ENCODE measurements at regions not wholly inside any gene's neighbourhood (a gene's known extent, or its start where the extent isn't known, plus 50 kb on each side); places are given as distances from the start of the nearest gene placed in this dataset.

DNA sequence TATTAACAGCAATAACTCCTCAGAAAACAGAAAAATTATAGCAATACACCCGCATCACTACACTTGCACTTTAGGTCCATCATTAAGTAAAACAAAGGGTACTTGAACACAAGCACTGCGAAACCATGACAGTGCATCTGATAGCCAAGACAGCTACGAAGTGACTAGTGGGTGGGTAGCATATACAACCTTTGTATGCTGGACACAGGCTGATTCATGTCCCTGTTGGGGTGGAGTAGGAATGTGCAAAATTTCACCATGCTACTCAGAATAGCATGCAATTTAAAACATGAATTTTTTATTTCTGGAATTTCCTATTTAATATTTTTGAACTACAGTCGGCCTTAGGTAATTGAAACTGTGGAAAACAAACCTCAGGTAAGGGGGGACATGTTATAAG, 2414.1 kb downstream of the TP53TG3F start:
- Histone ChIP-seq H3K9me3 (ENCODE audit: control insufficient read depth, insufficient read depth, low read length) (peaks cover 12% of the 10 kb centered on the region), H3K4me1 (ENCODE audit: control insufficient read depth, insufficient read depth, low read length) (no peaks in the 10 kb centered on the region), H3K36me3 (ENCODE audit: control insufficient read depth, insufficient read depth, low read length) (no peaks in the 10 kb centered on the region), H3K27me3 (ENCODE audit: control insufficient read depth, insufficient read depth, low read length) (no peaks in the 10 kb centered on the region), H3K27ac (ENCODE audit: low read length) (no peak overlapping the region), H3K4me3 (ENCODE audit: low read length) (no peak overlapping the region)
- 71% methylated on average over 3 of the region's 4 CpGs for WGBS (ENCODE audit: insufficient coverage)
- no peak for DNase-seq
- intact Hi-C loops (cut with micrococcal nuclease), result no loop called here
- no peak for ATAC-seq
- Mint-ChIP-seq H3K9me3 (peaks cover 16 to 42% of the 10 kb centered on the region in 2 donors), H3K4me1 (no peaks in the 10 kb centered on the region), H3K27ac (no peak overlapping the region), H3K4me3 (no peak overlapping the region), H3K27me3 (ENCODE audit: low read depth in 2 of 2) (no peaks in the 10 kb centered on the region), H3K36me3 (peaks cover 27% of the 10 kb centered on the region)
- TF ChIP-seq, protein P1, sequence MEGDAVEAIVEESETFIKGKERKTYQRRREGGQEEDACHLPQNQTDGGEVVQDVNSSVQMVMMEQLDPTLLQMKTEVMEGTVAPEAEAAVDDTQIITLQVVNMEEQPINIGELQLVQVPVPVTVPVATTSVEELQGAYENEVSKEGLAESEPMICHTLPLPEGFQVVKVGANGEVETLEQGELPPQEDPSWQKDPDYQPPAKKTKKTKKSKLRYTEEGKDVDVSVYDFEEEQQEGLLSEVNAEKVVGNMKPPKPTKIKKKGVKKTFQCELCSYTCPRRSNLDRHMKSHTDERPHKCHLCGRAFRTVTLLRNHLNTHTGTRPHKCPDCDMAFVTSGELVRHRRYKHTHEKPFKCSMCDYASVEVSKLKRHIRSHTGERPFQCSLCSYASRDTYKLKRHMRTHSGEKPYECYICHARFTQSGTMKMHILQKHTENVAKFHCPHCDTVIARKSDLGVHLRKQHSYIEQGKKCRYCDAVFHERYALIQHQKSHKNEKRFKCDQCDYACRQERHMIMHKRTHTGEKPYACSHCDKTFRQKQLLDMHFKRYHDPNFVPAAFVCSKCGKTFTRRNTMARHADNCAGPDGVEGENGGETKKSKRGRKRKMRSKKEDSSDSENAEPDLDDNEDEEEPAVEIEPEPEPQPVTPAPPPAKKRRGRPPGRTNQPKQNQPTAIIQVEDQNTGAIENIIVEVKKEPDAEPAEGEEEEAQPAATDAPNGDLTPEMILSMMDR (IDR thresholded peaks at IDR 0.05), result no peak

DNA sequence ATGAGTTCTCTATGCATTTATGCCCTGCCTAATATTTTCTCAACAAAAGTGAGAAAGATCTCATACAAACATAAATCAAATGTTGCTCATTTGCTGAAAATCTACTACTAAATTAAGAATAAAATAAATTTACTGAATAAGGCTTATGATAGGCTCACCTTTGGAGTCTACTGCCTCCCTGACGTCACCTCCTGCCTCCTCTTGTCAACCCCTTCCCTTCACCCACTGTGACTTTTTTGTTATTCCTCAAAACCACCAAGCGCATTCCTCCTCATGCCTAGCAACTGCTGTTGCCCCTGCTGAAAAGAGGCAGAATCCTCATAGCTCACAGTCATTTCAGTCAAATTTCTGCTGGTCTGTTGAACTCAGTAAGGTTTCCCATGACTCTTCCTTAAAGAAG, 2422.2 kb downstream of the TP53TG3F start:
- H3K27me3 Mint-ChIP-seq (ENCODE audit: low read depth in 2 of 2), result no peaks in the 10 kb centered on the region
- H3K27me3 ChIP-seq (ENCODE audit: control insufficient read depth, insufficient read depth, low read length), result no peaks in the 10 kb centered on the region
- H3K9me3 Mint-ChIP-seq, result peaks cover 9 to 34% of the 10 kb centered on the region in 2 donors
- H3K27ac Mint-ChIP-seq, result no peak overlapping the region
- DNase-seq, result no peak
- no peak overlapping the region for H3K27ac ChIP-seq (ENCODE audit: low read length)
- no peaks in the 10 kb centered on the region for H3K4me1 Mint-ChIP-seq
- TF ChIP-seq, protein P1 (IDR thresholded peaks at IDR 0.05), result no peak
- no peak for ATAC-seq
- peaks cover 12% of the 10 kb centered on the region for H3K36me3 Mint-ChIP-seq
- no peak overlapping the region for H3K4me3 Mint-ChIP-seq
- no peak overlapping the region for H3K4me3 ChIP-seq (ENCODE audit: low read length)
- H3K9me3 ChIP-seq (ENCODE audit: control insufficient read depth, insufficient read depth, low read length), result peaks cover 13% of the 10 kb centered on the region
- H3K4me1 ChIP-seq (ENCODE audit: control insufficient read depth, insufficient read depth, low read length), result no peaks in the 10 kb centered on the region
- 66% methylated on average over 2 of the region's 2 CpGs for WGBS (ENCODE audit: insufficient coverage)
- intact Hi-C loops (cut with micrococcal nuclease), result no loop called here
- no peaks in the 10 kb centered on the region for H3K36me3 ChIP-seq (ENCODE audit: control insufficient read depth, insufficient read depth, low read length)

DNA sequence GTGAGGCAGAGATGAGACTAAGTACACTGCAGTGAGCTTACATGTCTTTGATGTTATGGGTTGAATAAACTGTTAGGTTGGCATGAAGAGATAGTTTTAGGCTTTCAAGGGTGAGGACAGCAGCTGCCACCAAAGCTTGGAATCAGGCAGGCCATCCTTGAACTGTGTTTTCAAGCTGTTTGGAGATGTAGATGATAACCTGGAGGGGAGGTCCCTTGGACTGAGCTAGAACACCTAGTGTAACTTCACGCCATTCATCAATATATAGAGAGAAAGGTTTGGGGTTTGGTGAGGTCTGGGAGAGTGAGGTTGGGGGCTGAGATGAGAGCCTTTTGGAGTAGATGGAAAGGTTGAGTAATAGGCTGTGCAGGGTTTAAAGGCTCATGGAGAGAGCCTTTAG, 2447.0 kb downstream of the TP53TG3F start:
- Mint-ChIP-seq H3K4me3 (no peak overlapping the region), H3K9me3 (peaks cover 29 to 54% of the 10 kb centered on the region in 2 donors), H3K27me3 (ENCODE audit: low read depth in 2 of 2) (no peaks in the 10 kb centered on the region), H3K27ac (no peak overlapping the region), H3K4me1 (no peaks in the 10 kb centered on the region), H3K36me3 (peaks cover 47% of the 10 kb centered on the region)
- ATAC-seq, result no peak
- H3K27ac ChIP-seq (ENCODE audit: low read length), result no peak overlapping the region
- H3K36me3 ChIP-seq (ENCODE audit: control insufficient read depth, insufficient read depth, low read length), result no peaks in the 10 kb centered on the region
- peaks cover 55% of the 10 kb centered on the region for H3K9me3 ChIP-seq (ENCODE audit: control insufficient read depth, insufficient read depth, low read length)
- no peak for DNase-seq
- no peaks in the 10 kb centered on the region for H3K27me3 ChIP-seq (ENCODE audit: control insufficient read depth, insufficient read depth, low read length)
- 86% methylated on average over 1 of the region's 1 CpG for WGBS (ENCODE audit: insufficient coverage)
- no peaks in the 10 kb centered on the region for H3K4me1 ChIP-seq (ENCODE audit: control insufficient read depth, insufficient read depth, low read length)
- intact Hi-C loops (cut with micrococcal nuclease), result no loop called here
- TF ChIP-seq, protein P1 (IDR thresholded peaks at IDR 0.05), result no peak
- H3K4me3 ChIP-seq (ENCODE audit: low read length), result no peak overlapping the region

DNA sequence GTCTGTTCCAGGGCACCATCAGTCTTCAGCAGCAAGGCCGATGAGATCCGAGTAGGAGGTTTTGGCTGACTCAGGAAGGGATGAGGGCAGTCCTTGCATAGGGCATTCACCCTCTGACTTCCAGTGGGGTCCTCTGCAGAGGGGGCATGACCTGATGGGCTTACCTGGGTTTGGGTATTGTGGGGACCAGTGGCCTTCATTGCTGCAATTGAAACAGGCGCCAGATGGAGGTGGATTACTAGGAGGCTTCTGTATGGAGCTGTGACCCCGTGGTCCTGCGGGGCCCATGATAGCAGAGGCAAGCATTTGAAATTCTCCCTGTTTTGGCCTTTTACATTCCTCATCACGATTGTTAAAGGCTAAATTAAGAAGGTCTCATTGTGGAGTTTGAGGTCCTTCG, 2448.7 kb downstream of the TP53TG3F start:
- Mint-ChIP-seq H3K4me3 (no peak overlapping the region), H3K36me3 (peaks cover 47% of the 10 kb centered on the region), H3K27ac (no peak overlapping the region), H3K4me1 (no peaks in the 10 kb centered on the region), H3K27me3 (ENCODE audit: low read depth in 2 of 2) (no peaks in the 10 kb centered on the region), H3K9me3 (peaks cover 35 to 57% of the 10 kb centered on the region in 2 donors)
- DNase-seq (no peak), ATAC-seq (no peak)
- no peaks in the 10 kb centered on the region for H3K36me3 ChIP-seq (ENCODE audit: control insufficient read depth, insufficient read depth, low read length)
- TF ChIP-seq, protein P1 (IDR thresholded peaks at IDR 0.05), result no peak
- H3K27me3 ChIP-seq (ENCODE audit: control insufficient read depth, insufficient read depth, low read length), result no peaks in the 10 kb centered on the region
- no peak overlapping the region for H3K4me3 ChIP-seq (ENCODE audit: low read length)
- intact Hi-C loops (cut with micrococcal nuclease), result no loop called here
- no peaks in the 10 kb centered on the region for H3K4me1 ChIP-seq (ENCODE audit: control insufficient read depth, insufficient read depth, low read length)
- 89% methylated on average over 7 of the region's 7 CpGs for WGBS (ENCODE audit: insufficient coverage)
- H3K27ac ChIP-seq (ENCODE audit: low read length), result no peak overlapping the region
- H3K9me3 ChIP-seq (ENCODE audit: control insufficient read depth, insufficient read depth, low read length), result peaks cover 59% of the 10 kb centered on the region

Data from natural killer cell (primary cell).